ENCODE measurements at regions not wholly inside any gene's neighbourhood (a gene's known extent, or its start where the extent isn't known, plus 50 kb on each side); places are given as distances from the start of the nearest gene placed in this dataset.

DNA sequence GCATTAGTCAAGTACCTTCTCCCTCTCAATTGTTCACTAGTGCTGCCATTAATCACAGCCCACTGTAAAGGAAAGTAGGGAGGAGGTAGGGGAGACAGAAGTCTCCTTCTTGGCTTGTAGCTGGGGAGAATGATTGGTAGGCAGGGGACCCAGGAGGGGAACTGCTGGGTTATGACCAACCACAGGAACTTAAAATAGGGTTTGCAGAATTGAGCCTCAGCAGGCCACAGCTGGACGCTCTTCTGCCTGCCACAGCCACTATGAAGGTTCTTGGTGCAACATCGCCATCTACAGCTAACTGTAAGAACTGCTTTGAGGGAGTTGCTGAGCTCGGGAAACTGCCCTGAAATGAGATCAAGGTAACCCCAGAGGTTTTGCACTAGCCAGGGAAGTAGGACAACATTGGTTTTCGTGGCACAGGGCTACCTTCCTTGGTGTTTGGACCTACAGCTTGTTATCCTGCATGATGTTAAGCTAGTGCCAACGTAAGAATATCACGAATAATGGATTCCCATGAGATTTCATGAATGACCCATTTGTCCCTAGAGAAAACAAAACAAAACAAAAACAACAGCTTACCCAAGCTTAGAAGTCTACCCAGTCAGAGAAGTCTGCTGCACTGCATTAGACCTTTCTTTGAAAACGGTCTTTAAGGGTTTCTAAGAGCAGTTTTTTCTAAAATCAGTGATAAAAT is 787.1 kb upstream of the API5 start:
- ATAC-seq (no peak), DNase-seq (no peak)
- Histone ChIP-seq H3K4me1 (no peaks in the 10 kb centered on the region), H3K4me3 (no peak overlapping the region), H3K9me3 (no peaks in the 10 kb centered on the region), H3K27ac (no peak overlapping the region), H3K27me3 (no peaks in the 10 kb centered on the region), H3K36me3 (no peaks in the 10 kb centered on the region)
- in situ Hi-C loops (cut with MboI; ENCODE audit: low sequenced_read_pairs in 4 of 4), result loop anchor here in 1 of 4 donors (10.0 kb wide), 1 partner anchor 1060 kb away; no protein-coding TSS in a partner anchor
- intact Hi-C loops (cut with DNase I; ENCODE audit: low total_unique reads), result no loop called here
- no peak for TF ChIP-seq POLR2A (IDR thresholded peaks at IDR 0.05)
- TF ChIP-seq, protein P1, sequence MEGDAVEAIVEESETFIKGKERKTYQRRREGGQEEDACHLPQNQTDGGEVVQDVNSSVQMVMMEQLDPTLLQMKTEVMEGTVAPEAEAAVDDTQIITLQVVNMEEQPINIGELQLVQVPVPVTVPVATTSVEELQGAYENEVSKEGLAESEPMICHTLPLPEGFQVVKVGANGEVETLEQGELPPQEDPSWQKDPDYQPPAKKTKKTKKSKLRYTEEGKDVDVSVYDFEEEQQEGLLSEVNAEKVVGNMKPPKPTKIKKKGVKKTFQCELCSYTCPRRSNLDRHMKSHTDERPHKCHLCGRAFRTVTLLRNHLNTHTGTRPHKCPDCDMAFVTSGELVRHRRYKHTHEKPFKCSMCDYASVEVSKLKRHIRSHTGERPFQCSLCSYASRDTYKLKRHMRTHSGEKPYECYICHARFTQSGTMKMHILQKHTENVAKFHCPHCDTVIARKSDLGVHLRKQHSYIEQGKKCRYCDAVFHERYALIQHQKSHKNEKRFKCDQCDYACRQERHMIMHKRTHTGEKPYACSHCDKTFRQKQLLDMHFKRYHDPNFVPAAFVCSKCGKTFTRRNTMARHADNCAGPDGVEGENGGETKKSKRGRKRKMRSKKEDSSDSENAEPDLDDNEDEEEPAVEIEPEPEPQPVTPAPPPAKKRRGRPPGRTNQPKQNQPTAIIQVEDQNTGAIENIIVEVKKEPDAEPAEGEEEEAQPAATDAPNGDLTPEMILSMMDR (IDR thresholded peaks at IDR 0.05 in 4 of 5, conservative IDR thresholded peaks at IDR 0.05 in 1 of 5), result peak in 3 of 5 experiments; percentile 34 to 44 (median 43)

DNA sequence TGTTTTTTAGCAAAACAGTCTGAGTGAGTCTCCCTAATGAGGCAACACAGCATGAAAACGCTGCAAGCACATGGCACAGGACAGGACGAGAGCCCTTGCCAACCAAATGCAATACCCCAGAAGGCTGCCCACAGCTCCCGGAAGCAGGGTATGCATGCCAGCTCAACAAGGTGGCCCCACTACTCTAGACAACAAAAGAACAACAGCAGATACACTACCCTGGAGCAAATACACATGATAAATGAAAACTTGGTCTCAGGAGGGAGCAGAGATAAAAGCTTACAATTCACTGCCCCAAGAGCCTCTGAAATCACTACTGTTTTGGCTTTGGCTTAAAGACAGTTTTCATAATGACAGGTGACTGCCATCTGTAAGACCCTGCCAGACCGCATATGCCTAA is 785.4 kb upstream of the API5 start:
- in situ Hi-C loops (cut with MboI; ENCODE audit: low sequenced_read_pairs in 4 of 4), result loop anchor here in 1 of 4 donors (10.0 kb wide), 1 partner anchor 1062 kb away; no protein-coding TSS in a partner anchor
- no peak for ATAC-seq

DNA sequence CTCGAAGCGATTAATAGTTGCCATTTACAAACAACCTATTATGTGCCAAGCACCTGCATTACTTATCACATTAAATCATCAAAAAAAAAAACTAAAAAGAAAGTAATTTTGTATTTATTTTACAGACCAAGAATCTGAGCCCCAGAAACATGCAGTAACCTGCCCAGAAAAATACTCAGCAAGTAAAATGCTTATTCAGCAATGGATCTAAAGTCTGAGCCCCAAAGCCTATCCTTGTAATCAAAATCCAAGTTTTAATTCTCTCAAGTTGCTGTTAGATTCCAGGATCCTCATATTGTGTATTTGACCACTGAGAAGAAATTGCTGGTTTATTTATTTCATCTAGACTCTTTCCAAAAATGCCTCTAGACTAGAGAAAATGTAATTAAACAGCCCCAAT is 783.3 kb upstream of the API5 start:
- in situ Hi-C loops (cut with MboI; ENCODE audit: low sequenced_read_pairs in 4 of 4) (loop anchor here in 1 of 4 donors (10.0 kb wide), 1 partner anchor 1064 kb away; no protein-coding TSS in a partner anchor), intact Hi-C loops (cut with DNase I; ENCODE audit: low total_unique reads) (no loop called here)
- ATAC-seq, result no peak
- Histone ChIP-seq H3K27ac (no peak overlapping the region), H3K4me1 (no peaks in the 10 kb centered on the region), H3K4me3 (no peak overlapping the region), H3K9me3 (no peaks in the 10 kb centered on the region), H3K27me3 (no peaks in the 10 kb centered on the region), H3K36me3 (no peaks in the 10 kb centered on the region)
- no peak for TF ChIP-seq POLR2A (IDR thresholded peaks at IDR 0.05)
- TF ChIP-seq, protein P1 (IDR thresholded peaks at IDR 0.05 in 4 of 5, conservative IDR thresholded peaks at IDR 0.05 in 1 of 5), result no peak
- DNase-seq, result no peak

More for the DNA sequence above, 785.4 kb upstream of the API5 start:
- Histone ChIP-seq H3K4me1 (no peaks in the 10 kb centered on the region), H3K9me3 (no peaks in the 10 kb centered on the region), H3K27me3 (no peaks in the 10 kb centered on the region), H3K27ac (no peak overlapping the region), H3K36me3 (no peaks in the 10 kb centered on the region), H3K4me3 (no peak overlapping the region)
- intact Hi-C loops (cut with DNase I; ENCODE audit: low total_unique reads), result no loop called here
- DNase-seq, result no peak
- TF ChIP-seq POLR2A (IDR thresholded peaks at IDR 0.05), result no peak
- TF ChIP-seq, protein P1 (IDR thresholded peaks at IDR 0.05 in 4 of 5, conservative IDR thresholded peaks at IDR 0.05 in 1 of 5), result no peak

DNA sequence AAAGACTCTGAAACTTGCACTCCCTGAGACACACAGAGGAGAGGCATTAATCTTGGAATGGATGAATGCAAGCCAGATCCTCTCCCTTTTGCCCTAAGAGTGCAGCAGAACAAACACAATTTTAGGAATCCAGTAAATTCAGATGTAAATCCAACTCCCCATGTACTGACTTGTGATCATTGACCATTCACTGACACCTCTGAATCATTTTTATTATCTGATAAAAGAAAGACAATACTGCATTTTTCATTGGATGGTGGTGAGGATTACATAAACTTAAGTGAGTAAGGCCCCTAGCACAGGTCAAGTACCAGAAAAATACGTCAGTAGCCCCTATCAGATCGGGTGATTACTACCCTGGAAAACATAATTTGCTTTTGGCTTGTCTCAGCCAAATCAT is 782.9 kb upstream of the API5 start:
- H3K9me3 ChIP-seq, result no peaks in the 10 kb centered on the region
- no peak overlapping the region for H3K4me3 ChIP-seq
- no peak overlapping the region for H3K27ac ChIP-seq
- TF ChIP-seq, protein P1 (IDR thresholded peaks at IDR 0.05 in 4 of 5, conservative IDR thresholded peaks at IDR 0.05 in 1 of 5), result no peak
- no peak for TF ChIP-seq POLR2A (IDR thresholded peaks at IDR 0.05)
- no peaks in the 10 kb centered on the region for H3K36me3 ChIP-seq
- no peaks in the 10 kb centered on the region for H3K4me1 ChIP-seq
- in situ Hi-C loops (cut with MboI; ENCODE audit: low sequenced_read_pairs in 4 of 4), result loop anchor here in 1 of 4 donors (10.0 kb wide), 1 partner anchor 1064 kb away; no protein-coding TSS in a partner anchor
- DNase-seq (no peak), ATAC-seq (no peak)
- H3K27me3 ChIP-seq, result no peaks in the 10 kb centered on the region
- intact Hi-C loops (cut with DNase I; ENCODE audit: low total_unique reads), result no loop called here
